ENCODE measurements at regions not wholly inside any gene's neighbourhood (a gene's known extent, or its start where the extent isn't known, plus 50 kb on each side); places are given as distances from the start of the nearest gene placed in this dataset.

DNA sequence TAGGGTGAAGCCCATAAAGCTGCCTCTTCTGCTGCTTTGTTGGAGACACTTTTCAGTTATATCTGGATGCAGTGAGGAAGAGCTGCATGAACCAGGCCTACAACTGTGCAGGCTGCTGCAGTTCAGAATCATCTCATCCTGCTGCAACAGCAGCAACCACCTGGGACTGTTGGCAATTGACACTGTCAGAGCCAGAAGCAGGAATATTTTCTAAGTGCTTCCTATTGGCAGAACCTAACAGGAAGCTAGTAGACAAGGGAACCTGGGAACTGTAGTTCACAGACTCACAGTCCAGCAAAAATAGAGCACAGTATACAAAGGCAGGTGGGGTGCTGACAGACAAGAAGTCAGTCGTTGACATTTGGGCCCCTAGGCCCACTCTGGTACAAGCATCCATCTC lies 452.9 kb upstream of the SPRED2 start:
- no peak for DNase-seq

DNA sequence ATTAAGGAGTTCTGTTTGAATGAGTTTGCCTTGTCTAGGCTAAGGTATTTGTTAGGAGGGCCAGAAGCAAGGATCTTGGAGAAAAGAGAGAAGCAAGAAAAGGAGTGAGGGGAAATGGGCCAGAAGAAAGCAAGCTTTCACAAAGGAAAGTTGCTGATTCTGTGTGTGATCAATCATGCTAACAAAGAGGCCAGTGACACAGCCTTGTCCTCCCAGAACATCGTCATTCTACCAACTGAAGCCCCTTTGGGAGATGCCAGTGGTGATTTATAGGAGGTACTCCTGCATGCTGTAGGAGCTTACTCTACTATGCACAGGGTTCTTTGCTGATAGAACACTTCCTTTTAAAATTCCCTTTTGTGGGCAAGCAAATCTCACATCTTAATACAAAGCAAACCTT lies 449.2 kb upstream of the SPRED2 start:
- DNase-seq, result no peak

DNA sequence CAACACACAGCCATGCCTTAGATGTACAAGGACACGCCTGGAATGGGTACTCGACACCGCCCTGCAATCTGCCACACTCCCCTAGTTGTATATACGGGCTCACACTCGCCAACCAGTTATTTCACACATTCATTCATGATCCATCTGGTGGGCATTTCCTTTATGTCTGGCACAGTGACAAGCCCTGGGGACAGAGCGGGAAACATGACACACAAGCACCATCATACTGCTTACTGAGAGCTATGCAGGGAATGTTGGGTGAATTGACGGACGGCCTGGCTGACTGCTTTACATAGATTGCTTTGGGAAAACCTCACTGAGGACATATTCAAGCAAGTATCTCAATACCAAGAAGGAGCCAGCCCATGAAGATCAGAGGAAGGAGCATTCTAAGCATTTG lies 448.0 kb upstream of the SPRED2 start:
- no peak for DNase-seq

DNA sequence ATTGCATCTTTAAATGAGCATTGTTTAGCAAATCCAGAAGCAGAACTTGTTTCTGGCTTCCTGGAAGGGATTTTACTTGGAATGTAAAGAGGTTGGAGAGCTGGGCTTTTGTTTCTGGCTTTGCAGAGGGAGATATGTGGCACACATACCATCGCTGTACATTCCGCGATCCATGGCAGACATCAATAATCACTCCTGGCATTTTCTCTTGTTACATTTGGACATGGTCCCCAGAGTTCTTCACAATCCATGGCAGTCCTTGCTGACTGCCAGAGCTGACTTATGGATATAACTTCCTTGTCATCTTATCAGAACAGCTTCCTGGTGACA lies 445.6 kb upstream of the SPRED2 start:
- DNase-seq, result no peak

DNA sequence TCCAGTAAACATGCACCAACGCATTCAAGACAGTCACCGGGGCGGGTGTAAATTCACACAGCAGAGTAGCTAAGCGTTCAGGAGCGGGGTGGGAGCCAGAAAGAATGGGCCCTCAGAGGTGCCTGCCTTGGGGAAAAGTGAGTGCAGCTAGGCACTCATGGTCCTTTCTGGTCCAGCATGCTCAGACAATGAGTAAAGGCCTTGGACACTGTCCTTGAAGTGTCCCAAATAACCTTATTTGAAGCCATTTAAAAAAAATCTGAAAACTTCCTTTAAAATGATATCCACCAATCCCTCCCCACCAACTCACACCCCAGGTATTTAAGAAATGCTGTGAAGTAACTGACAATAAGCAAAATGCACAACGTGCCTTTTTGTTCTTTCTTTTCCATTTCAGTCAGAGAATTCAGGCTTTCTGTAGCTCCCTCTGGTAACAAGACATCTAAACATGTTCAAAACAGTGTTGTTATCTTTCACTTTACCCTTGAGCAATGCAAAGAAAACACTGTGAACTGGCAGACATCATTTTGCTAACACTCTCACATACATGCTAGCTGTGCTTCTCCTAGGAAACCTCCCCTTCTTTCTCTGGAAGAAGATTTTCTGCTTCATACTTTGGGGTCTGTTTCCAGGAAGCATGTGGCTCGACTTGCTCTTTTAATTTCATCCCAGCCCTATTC lies 445.1 kb upstream of the SPRED2 start:
- no peak for DNase-seq

DNA sequence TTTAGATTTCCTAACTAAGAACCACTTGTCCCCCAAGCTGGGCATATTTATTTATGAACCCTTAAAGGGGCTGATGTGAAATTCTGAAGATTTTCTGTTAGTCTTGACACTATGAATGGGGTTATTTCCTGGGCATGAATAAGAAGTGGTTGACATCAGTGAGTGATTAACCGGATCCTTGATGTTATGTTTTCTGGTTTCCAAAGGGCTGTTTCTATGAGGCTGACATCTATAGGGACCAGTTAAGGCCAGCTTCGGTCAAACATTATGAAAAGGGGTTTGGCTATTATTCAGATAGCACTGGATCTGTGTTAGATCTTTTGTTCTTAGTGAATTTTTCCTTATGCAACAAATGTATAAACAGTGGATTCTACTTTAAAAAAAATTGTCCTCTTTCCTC lies 443.7 kb upstream of the SPRED2 start:
- no peak for DNase-seq

DNA sequence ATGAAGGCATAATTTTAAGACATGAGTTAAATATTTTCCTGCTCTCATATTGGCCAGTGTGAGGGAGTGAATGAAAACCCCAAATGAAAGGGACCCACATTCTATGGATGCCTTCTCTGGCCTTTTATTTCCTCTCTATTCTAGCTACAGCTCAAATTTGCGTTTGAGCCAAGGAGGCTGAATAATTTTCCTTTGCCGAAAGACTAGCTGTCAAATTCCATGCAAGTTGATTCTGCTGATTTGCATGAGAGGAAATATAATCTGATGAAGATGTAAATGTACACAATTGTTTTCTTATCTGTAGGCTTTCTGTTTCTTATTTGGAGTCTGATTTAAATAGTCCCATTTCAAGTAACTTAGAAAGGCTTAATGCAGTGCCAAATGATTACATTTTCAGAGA lies 438.4 kb upstream of the SPRED2 start:
- DNase-seq, result no peak

DNA sequence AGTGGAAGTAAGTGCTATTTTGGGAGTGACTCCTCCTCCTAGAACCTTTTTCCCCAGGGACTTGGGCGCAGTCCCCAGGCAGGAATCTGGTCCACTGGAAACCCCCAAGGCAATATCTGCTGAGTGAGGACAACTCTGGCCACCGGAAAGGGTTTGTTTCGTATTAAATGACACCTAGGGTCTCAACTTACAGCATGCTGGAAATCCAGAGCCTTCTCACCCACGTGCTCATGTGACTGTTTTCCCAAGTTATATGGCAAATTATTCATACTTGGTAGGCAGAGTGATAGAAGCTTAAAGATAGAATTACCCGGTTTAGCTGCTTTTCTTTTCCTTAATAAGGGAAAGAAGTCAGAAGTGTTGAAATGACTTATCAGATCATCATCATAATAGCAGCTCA lies 436.9 kb upstream of the SPRED2 start:
- no peak for DNase-seq

DNA sequence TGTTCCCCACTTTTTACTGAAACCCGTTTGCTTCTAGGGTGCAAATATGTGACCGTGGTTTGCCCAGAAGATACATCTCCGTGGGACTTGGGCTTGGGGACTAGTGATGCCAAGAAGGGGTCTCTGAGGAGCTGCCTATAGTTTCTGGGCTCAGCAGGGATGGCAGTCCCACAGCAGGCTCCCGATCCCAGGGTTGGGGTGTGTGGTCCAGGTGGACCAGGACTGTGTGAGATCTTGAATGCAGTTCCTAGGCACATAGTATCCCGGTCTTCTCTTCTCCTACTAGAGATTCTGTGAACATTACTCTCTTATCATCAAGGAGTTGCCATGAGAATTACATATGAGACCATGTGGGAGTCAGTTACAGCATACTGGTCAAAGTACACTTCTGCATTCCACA lies 435.8 kb upstream of the SPRED2 start:
- no peak for DNase-seq

DNA sequence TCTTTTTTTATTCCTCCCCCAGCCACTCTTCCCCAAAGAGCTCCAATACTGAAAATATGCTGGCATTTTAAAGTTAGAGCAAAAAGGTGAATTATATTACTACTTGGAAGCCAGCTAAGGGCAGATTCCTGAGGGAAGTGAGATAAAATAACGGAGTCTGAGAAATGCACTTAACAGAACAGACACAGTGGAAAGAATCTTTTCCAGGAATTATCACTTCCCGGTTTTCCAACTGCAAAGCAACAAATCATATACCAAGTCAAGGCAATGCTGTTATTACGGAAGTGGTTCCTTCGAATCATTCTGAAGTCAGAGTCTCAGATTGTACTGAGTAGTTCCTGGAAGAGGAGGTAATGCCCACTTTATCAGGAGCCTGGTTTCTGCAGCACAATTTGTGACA lies 435.0 kb upstream of the SPRED2 start:
- DNase-seq, result no peak

DNA sequence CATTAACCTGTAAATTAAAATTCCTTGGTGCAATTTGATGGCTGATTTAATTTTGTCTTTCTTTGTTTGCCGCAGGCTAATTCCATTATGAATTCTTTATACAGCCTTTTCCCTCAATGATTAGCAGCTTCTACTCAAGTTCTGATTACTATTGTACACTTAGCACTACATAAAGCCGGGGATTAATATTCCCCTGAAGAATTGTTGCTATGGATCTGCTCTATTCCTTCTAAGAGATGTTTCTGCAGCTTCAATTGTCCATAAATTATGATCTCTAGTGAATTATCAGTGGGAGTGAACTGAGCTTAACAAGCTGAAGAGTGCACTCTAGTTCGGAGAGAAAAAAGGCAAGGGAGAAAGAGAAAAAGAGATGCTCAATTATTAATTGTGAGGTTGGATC lies 433.7 kb upstream of the SPRED2 start:
- no peak for DNase-seq

DNA sequence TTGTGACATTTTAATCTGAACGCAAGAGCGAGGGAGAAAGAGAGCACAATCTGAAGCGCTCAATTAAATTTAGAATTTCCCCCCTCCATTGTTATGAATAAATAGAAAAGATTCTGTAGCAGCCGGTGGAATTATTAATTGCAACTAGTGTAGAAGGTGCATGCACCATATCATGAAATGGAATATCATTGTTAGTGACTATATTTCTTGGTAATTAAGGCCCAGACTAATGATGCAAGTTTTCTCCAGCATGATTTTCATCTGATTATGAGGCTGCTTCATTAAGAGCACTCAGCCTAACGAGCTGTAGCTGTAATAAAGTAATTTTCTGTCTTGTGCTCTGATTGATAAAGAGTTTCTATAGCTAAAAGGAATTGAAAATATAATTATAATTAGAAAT lies 432.2 kb upstream of the SPRED2 start:
- no peak for DNase-seq

DNA sequence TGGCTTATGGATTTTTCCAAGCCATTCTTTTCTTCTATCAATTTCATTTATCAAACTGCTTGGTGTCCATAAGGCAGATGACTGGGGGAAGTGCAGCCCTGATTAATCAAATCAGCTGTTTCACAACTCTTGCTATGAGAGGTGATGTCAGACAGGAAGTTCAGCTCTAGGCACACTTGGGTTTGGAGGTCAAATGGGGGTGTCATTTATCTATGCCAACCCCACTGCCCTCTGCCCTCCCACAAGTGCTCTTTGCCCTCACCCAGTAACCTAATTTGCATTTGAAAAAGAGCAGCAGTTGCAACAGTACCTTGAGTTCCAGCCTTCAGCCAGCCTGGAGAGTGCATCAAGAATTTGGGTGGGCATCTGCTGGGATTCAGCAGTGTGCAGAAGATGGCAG lies 431.3 kb upstream of the SPRED2 start:
- DNase-seq, result peak; percentile 11 to 37 (median 16)

DNA sequence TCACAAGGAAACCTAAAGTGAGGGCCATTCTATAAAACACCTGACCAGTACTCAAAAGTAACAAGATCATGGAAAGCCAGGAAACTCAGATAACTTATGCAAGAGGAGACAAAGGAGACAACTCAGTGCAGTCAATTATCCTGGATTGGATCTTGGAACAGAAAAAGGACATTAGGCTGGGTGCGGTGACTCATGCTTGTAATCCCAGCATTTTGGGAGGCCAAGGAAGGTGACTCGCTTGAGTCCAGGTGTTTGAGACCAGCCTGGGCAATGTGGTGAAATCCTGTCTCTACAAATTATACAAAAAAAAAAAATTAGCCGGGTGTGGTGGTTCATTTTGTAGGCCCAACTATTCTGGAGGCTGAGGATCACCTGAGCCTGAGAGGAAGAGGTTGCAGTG lies 424.5 kb upstream of the SPRED2 start:
- no peak for DNase-seq

DNA sequence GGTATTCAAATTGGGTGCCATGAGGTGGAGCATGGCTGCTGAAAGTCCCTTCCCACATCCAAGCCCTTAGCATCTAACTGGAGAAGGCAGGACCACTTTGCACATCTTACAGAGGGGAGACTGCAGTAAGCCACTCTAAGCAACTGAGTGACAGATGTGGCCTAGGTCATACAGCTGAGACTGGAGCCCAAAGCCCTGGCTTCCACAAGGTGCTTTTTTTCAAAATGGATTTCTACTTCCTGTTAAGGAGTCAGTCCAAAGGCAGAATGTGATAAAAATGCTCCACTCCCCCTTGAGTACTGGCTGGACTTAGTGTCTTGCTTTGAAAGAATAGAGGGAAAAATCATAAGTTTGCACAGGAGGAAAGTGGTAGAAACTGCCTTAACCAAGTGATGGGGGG lies 424.0 kb upstream of the SPRED2 start:
- no peak for DNase-seq

DNA sequence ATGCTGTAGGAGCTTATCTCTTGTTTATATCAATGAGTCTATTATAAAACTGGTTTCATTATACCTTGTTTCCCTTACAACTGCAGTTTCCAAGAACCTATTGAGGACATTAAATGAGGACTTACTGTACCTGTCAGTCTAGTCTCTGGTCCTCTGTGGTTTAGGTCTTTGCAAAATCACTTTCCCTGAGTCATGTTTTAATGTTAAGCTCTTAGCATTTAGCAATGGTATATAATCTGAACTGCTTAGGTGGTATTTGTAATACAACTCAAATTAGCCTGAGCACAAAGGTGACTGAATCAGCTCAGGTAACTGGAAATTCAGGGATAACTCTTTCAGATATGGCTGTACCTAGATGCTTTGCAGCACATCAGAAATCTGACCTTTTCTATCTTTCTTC lies 418.3 kb upstream of the SPRED2 start:
- no peak for DNase-seq

DNA sequence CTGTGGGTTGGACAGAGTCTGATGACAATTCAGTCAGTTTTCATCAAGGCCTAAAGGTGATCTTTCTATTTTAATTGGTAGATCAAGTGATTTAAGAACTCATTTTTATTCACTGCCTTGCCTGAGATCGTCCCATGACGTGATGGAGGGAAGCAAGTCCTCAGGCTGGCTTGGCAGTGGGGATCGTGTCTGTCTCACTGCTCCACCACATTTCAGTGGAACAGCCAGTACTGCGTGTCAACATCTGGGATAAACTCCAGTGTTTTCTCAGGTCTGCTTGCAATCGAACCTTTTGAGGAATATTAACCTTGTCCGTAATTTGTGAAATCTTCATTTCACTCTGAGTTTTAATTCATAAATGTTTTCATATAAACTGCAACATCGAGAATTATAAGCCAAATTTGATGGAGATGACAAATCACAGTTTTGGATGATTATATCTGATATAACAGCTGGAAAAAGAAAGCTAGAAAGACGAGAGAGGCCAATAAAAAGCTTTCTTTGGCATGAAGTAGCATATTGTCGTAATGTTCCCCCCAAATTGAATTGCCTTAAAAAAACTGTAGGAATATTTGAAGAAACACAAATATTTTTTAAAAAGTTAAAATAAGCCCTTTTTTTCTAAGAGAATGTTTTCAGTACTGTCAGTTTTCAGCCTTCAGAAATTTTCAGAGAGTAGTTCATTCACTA lies 414.7 kb upstream of the SPRED2 start:
- no peak for DNase-seq

DNA sequence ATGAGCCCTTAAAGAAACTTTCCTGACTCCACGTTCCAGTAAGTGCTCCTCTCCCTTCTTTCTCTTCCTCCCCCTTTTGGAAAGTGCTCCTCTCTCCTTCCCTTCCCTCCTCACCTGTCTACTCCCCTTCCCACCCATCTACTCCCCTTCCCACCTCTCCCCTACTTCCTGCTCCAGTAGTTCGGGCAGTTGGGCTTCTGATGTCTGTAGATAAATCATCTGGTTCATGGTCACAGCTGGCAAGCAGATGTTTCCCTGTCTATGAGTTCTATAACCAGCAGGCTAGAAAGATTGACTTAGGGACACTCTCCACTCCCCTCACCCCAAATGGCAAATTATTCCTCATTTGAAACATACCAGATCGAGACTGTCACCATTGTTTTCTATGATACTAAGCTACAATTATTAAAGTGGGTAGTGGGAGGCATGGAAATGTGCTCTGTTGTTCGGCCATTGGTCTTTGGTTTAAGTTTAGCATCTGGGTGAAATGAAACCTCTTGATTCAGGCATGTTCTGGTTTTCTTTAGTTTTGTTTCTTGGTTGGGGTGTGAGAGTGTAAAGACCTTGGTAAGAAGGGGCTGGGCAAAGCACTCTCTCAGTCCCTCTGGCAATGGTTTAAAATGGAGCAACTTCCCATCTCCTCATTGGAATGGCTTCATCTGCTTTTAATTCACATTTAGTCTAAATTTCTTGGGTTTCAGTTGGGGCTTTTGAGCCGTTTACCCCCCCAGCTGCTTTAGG lies 413.2 kb upstream of the SPRED2 start:
- DNase-seq, result no peak

DNA sequence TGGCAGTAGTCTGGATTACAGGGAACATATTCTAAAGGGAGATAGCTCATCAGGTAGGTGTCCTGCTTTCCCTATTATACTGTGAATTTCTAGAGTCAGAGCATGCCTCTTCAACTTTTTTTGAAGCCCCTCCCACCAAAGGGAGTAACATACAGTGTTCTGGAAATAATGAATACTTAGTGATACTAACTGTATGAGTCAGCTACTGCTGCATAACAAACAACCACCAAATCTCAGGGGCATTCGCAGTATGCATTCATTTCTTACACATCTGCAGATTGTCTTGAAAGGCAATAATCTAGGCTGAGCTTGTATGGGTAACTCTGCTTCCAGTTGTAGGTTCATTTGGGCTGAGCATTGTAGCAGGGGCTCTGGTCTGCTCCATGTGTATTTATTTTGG lies 409.7 kb upstream of the SPRED2 start:
- DNase-seq, result no peak

DNA sequence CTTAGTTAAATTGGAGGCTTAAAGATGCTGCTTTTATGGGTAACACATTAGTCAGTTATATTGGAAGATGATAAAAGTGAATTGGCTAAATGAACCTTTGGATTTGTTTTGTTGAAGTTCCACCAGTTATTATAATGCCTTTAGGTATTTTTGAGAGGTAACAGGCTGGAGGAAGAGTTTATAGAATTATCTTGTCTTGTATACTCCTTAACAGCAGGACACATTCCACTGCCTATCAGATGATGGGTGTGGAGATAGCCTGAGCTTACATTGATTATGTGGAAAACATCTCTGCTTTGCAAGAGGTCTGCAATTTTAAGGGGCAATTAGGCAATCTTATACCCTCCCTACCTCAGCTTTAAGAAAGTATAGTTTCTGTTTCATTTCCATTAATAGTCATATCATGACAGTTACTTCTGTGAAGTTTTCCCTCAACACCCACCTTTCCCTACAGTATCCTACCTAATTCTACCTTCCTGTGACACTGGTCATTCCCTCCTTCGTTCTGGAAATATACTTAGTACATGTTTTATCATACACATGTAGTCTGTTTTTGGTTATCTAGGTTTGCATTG lies 403.7 kb upstream of the SPRED2 start:
- no peak for DNase-seq

DNA sequence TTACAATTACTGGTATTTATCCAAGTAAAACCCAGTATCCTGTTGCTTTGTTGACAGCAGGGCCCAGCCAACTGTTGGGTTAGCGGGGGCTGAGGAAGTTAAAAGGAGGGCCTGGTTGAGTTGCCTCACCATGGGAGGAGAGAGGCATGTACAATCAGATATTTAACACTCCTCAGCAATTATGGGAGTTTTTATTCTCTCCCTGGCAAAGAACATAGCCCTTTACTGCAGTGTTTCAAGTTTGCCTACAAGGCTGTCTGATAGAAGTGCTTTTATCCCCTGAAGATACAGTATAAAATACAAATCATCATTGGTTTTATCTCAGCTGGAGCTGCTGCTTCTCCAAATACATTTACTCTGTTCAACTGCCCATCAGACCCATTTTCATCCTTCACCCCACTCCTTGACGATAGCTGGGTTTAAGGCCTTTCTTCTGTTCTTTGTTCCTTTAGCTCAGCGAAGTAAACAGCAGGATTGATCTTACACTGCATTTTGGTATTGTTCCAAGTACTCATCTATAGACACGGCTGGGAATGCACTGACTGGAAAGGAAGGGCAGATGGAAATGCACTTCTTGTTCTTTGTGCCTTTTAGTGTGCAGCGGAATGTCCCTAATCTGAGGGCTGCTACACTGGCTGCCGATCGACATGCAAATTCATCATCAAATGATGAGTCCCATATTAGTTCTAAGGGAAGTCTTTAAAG lies 402.5 kb upstream of the SPRED2 start:
- DNase-seq, result no peak

DNA sequence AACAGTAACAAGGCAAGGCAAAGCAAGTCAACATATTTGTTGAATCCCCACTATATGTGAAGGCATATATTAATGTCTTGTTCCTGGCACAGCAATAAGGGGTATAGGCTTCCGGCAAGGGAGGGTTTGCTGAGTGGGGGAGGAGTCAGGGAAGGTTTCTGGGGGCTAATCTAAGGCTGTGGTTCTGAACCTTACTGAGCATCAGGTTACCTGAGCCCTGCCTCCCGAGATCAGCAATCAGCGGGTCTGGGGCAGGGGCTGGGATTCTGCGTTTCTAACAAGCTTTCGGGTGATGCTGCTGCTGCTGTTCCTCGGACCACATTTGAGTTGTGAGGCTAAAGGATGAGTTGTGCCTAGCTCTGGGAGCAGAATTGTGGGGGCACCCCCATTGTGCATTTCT lies 401.7 kb upstream of the SPRED2 start:
- DNase-seq, result no peak

DNA sequence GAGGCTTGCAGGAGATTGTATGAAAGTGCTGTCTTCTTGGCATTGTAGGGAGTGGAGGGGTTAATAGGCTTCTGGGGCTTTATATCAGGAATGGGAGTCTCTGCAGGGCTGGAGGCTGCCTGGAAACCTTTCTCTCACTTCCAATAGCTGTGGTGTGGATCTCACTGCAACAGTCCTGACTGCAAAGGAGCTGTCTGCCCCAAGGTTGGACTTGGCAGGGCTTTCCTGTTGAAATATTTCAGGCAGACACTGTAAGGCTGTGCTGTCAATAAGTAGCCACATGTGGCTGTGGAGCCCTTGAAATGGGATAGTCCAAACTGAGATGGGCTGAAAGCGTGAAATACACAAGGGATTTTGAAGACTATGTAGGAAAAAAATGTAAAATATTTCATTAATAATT lies 399.1 kb upstream of the SPRED2 start:
- no peak for DNase-seq

All from suppressor macrophage (primary cell).